ENCODE measurements at regions not wholly inside any gene's neighbourhood (a gene's known extent, or its start where the extent isn't known, plus 50 kb on each side); places are given as distances from the start of the nearest gene placed in this dataset.

GRCh38 chr13:75136151-75136550, 345.8 kb downstream of the TBC1D4 start:
- DNase-seq (ENCODE audit: extremely low spot score, insufficient read length, low read depth) (no peak), FAIRE-seq (no peak)

GRCh38 chr13:75135325-75135825, 346.6 kb downstream of the TBC1D4 start:
- FAIRE-seq: no peak
- DNase-seq (ENCODE audit: extremely low spot score, insufficient read length, low read depth): no peak

GRCh38 chr13:75132701-75133695, 349.0 kb downstream of the TBC1D4 start:
- DNase-seq (ENCODE audit: extremely low spot score, insufficient read length, low read depth) (no peak), FAIRE-seq (no peak)

GRCh38 chr13:75129331-75129730, 352.6 kb downstream of the TBC1D4 start:
- DNase-seq (ENCODE audit: extremely low spot score, insufficient read length, low read depth) (no peak), FAIRE-seq (no peak)

GRCh38 chr13:75124415-75124814, 357.6 kb downstream of the TBC1D4 start:
- DNase-seq (ENCODE audit: extremely low spot score, insufficient read length, low read depth) (no peak), FAIRE-seq (no peak)

- DNase-seq (ENCODE audit: extremely low spot score, insufficient read length, low read depth): no peak
- FAIRE-seq: no peak
Measured at GRCh38 chr13:75123428-75123827, 358.5 kb downstream of the TBC1D4 start.

- no peak for DNase-seq (ENCODE audit: extremely low spot score, insufficient read length, low read depth)
- FAIRE-seq: no peak
Measured at GRCh38 chr13:75120085-75120484, 361.9 kb downstream of the TBC1D4 start.

GRCh38 chr13:75115171-75115570, 366.8 kb downstream of the TBC1D4 start:
- FAIRE-seq (no peak), DNase-seq (ENCODE audit: extremely low spot score, insufficient read length, low read depth) (no peak)

- no peak for DNase-seq (ENCODE audit: extremely low spot score, insufficient read length, low read depth)
- FAIRE-seq: no peak
Measured at GRCh38 chr13:75103976-75104375, 378.0 kb downstream of the TBC1D4 start.

- FAIRE-seq: no peak
- DNase-seq (ENCODE audit: extremely low spot score, insufficient read length, low read depth): no peak
Measured at GRCh38 chr13:75102001-75102716, 379.8 kb downstream of the TBC1D4 start.

GRCh38 chr13:75101348-75101747, 380.6 kb downstream of the TBC1D4 start:
- FAIRE-seq: no peak
- DNase-seq (ENCODE audit: extremely low spot score, insufficient read length, low read depth): no peak

GRCh38 chr13:75092143-75092542, 389.8 kb downstream of the TBC1D4 start:
- no peak for DNase-seq (ENCODE audit: extremely low spot score, insufficient read length, low read depth)
- FAIRE-seq: no peak

GRCh38 chr13:75091718-75092117, 390.3 kb downstream of the TBC1D4 start:
- FAIRE-seq (no peak), DNase-seq (ENCODE audit: extremely low spot score, insufficient read length, low read depth) (no peak)

- FAIRE-seq (no peak), DNase-seq (ENCODE audit: extremely low spot score, insufficient read length, low read depth) (no peak)
Measured at GRCh38 chr13:75090872-75091615, 390.9 kb downstream of the TBC1D4 start.

- FAIRE-seq: no peak
- DNase-seq (ENCODE audit: extremely low spot score, insufficient read length, low read depth): no peak
Measured at GRCh38 chr13:75088915-75089314, 393.1 kb downstream of the TBC1D4 start.

- DNase-seq (ENCODE audit: extremely low spot score, insufficient read length, low read depth): no peak
- FAIRE-seq: no peak
Measured at GRCh38 chr13:75079226-75079625, 402.7 kb downstream of the TBC1D4 start.

- no peak for DNase-seq (ENCODE audit: extremely low spot score, insufficient read length, low read depth)
- FAIRE-seq: no peak
Measured at GRCh38 chr13:75076476-75076875, 405.5 kb downstream of the TBC1D4 start.

GRCh38 chr13:75073786-75074185, 408.2 kb downstream of the TBC1D4 start:
- FAIRE-seq (no peak), DNase-seq (ENCODE audit: extremely low spot score, insufficient read length, low read depth) (no peak)

GRCh38 chr13:75072891-75073290, 409.1 kb downstream of the TBC1D4 start:
- FAIRE-seq: no peak

GRCh38 chr13:75072368-75072767, 409.6 kb downstream of the TBC1D4 start:
- DNase-seq (ENCODE audit: extremely low spot score, insufficient read length, low read depth) (no peak), FAIRE-seq (no peak)

More at GRCh38 chr13:75072891-75073290, 409.1 kb downstream of the TBC1D4 start:
- no peak for DNase-seq (ENCODE audit: extremely low spot score, insufficient read length, low read depth)
